IPS DF 6.9 (cell line): ENCODE measurements at regions not wholly inside any gene's neighbourhood (a gene's known extent, or its start where the extent isn't known, plus 50 kb on each side); places are given as distances from the start of the nearest gene placed in this dataset.

Experiments used
- DNase-seq: peaks from one replicate; pipeline ENCODE4 v3.0.0-alpha.2; 2013; ENCODE audit warnings: low read depth, low spot score
- H3K27ac ChIP-seq: one replicate; pipeline ENCODE4 v1.5.1; 2013; ENCODE audit warnings: low read length, control low read depth
- H3K27me3 ChIP-seq: 2 replicates; pipeline ENCODE4 v1.6.1; 2013; ENCODE audit warnings: mild to moderate bottlenecking, low read length; ENCODE audit not compliant: control insufficient read depth, insufficient read depth
- H3K36me3 ChIP-seq: 2 replicates; pipeline ENCODE4 v1.6.1; 2013; ENCODE audit warnings: low read length; ENCODE audit not compliant: control insufficient read depth, insufficient read depth
- H3K4me1 ChIP-seq: 2 replicates; pipeline ENCODE4 v1.6.1; 2013; ENCODE audit warnings: low read length; ENCODE audit not compliant: control insufficient read depth, insufficient read depth
- H3K4me3 ChIP-seq: 2 replicates; pipeline ENCODE4 v1.5.1; 2013; ENCODE audit warnings: mild to moderate bottlenecking, low read length
- H3K9me3 ChIP-seq: 2 replicates; pipeline ENCODE4 v1.6.1; 2013; ENCODE audit warnings: low read length, inconsistent platforms; ENCODE audit not compliant: control insufficient read depth, insufficient read depth
- WGBS: extraction: QIAGEN DNeasy Blood & Tissue Kit; methylation state at CpG from one replicate; pipeline ENCODE4 v1.1.7; 2013; ENCODE audit warnings: mixed read lengths, missing lambda C conversion rate; ENCODE audit not compliant: insufficient read length, insufficient coverage; 5-methylcytosine and 5-hydroxymethylcytosine counted together

DNA sequence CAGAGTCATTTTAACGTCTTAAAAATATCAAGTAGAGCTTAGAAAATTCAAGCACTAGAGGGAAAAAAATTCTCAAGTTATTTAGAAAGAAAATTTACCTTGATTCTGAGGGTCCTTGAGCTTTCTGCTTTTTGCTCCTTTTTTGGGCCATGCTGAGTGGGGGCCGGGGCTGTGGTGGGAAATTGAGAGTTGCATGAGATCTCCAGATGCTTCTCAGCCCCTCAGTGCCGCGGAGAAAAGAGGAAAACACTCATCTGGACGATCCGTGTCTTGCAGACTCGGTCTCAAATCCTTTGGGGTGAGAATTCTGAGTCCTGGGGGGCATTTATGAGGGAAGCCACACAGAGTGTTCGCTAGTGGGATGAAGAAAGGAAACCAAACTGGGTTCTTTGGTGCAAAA, 700.8 kb downstream of the TBC1D22A start:
- H3K4me3 ChIP-seq = no peak overlapping the region
- H3K36me3 ChIP-seq = no peaks in the 10 kb centered on the region
- no CpG with 5 or more reads among the region's 8 CpGs for WGBS
- H3K9me3 ChIP-seq = peaks cover 23% of the 10 kb centered on the region
- H3K27me3 ChIP-seq = no peaks in the 10 kb centered on the region
- DNase-seq = no peak
- H3K27ac ChIP-seq = no peak overlapping the region
- H3K4me1 ChIP-seq = no peaks in the 10 kb centered on the region

DNA sequence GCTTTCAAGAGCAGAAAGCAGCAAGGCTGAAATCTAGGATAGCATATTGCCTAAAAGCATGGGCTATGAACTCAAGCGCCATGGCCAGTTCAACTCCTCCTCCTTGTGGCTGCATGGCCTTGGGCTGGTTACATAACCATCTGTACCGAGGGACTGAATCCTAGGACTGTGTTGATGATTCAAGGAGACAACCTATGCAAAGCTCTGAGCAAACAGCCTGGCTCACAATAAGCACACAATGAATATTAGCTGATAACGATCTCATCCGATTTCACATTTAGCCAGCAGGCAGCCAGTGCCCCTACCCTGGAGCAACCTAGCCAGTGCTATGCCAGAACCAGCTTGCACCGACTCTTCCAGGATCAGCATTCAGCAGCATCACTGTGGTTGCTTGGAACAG, 698.4 kb downstream of the TBC1D22A start:
- no peaks in the 10 kb centered on the region for H3K27me3 ChIP-seq
- H3K36me3 ChIP-seq = no peaks in the 10 kb centered on the region
- DNase-seq = no peak
- H3K27ac ChIP-seq = no peak overlapping the region
- H3K9me3 ChIP-seq = peaks cover 34% of the 10 kb centered on the region
- WGBS = no CpG with 5 or more reads among the region's 5 CpGs
- no peaks in the 10 kb centered on the region for H3K4me1 ChIP-seq
- H3K4me3 ChIP-seq = no peak overlapping the region

- DNase-seq = no peak
- Histone ChIP-seq H3K27ac (no peak overlapping the region), H3K36me3 (no peaks in the 10 kb centered on the region), H3K4me3 (no peak overlapping the region), H3K27me3 (no peaks in the 10 kb centered on the region), H3K4me1 (no peaks in the 10 kb centered on the region), H3K9me3 (peaks cover 32% of the 10 kb centered on the region)
- WGBS = no CpG with 5 or more reads among the region's 3 CpGs
Measured at GRCh38 chr22:47460176-47460575, 697.7 kb downstream of the TBC1D22A start.

- H3K4me3 ChIP-seq = no peak overlapping the region
- H3K4me1 ChIP-seq = no peaks in the 10 kb centered on the region
- no CpG with 5 or more reads among the region's 8 CpGs for WGBS
- H3K36me3 ChIP-seq = no peaks in the 10 kb centered on the region
- no peak for DNase-seq
- H3K27ac ChIP-seq = no peak overlapping the region
- H3K9me3 ChIP-seq = peaks cover 26% of the 10 kb centered on the region
- no peaks in the 10 kb centered on the region for H3K27me3 ChIP-seq
Measured at GRCh38 chr22:47458348-47458747, 695.9 kb downstream of the TBC1D22A start.

- no peak overlapping the region for H3K27ac ChIP-seq
- H3K9me3 ChIP-seq = peaks cover 30% of the 10 kb centered on the region
- H3K4me3 ChIP-seq = no peak overlapping the region
- no peaks in the 10 kb centered on the region for H3K36me3 ChIP-seq
- no peaks in the 10 kb centered on the region for H3K4me1 ChIP-seq
- WGBS = no CpG with 5 or more reads among the region's 23 CpGs
- H3K27me3 ChIP-seq = no peaks in the 10 kb centered on the region
- DNase-seq = no peak
Measured at GRCh38 chr22:47457509-47458300, 695.3 kb downstream of the TBC1D22A start.

GRCh38 chr22:47457021-47457420, 694.6 kb downstream of the TBC1D22A start:
- no CpG with 5 or more reads among the region's 14 CpGs for WGBS
- no peaks in the 10 kb centered on the region for H3K36me3 ChIP-seq
- peaks cover 32% of the 10 kb centered on the region for H3K9me3 ChIP-seq
- no peak overlapping the region for H3K4me3 ChIP-seq
- no peaks in the 10 kb centered on the region for H3K27me3 ChIP-seq
- no peak overlapping the region for H3K27ac ChIP-seq
- DNase-seq = no peak
- no peaks in the 10 kb centered on the region for H3K4me1 ChIP-seq

DNA sequence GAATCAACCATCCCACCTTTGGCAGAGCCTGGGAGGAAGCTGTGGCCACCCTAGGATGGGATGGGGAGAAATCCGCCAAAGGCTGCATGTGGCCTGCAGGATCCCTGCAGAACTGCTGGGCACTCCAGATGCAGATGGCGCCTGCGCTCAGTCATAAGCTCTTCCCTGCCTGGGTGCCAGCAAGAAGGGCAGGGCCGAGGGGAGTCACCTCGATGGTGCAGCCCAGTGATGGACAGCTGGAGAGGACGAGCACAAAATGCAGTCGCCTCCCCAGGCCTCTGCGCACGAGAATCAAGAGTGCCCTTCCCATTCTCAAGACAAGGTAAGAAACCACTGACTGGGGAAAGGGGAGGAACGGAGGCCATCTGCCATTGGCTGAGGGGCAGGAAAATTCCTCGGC, 693.6 kb downstream of the TBC1D22A start:
- no peaks in the 10 kb centered on the region for H3K36me3 ChIP-seq
- WGBS = no CpG with 5 or more reads among the region's 11 CpGs
- no peak overlapping the region for H3K4me3 ChIP-seq
- no peaks in the 10 kb centered on the region for H3K27me3 ChIP-seq
- peaks cover 28% of the 10 kb centered on the region for H3K9me3 ChIP-seq
- H3K27ac ChIP-seq = no peak overlapping the region
- no peak for DNase-seq
- no peaks in the 10 kb centered on the region for H3K4me1 ChIP-seq

GRCh38 chr22:47453049-47453448, 690.6 kb downstream of the TBC1D22A start:
- Histone ChIP-seq H3K27ac (no peak overlapping the region), H3K4me3 (no peak overlapping the region), H3K27me3 (no peaks in the 10 kb centered on the region), H3K36me3 (no peaks in the 10 kb centered on the region), H3K9me3 (peaks cover 28% of the 10 kb centered on the region), H3K4me1 (no peaks in the 10 kb centered on the region)
- DNase-seq = no peak
- no CpG with 5 or more reads among the region's 6 CpGs for WGBS

- WGBS = no CpG with 5 or more reads among the region's 2 CpGs
- Histone ChIP-seq H3K27me3 (no peaks in the 10 kb centered on the region), H3K27ac (no peak overlapping the region), H3K4me3 (no peak overlapping the region), H3K9me3 (peaks cover 33% of the 10 kb centered on the region), H3K4me1 (no peaks in the 10 kb centered on the region), H3K36me3 (no peaks in the 10 kb centered on the region)
- no peak for DNase-seq
Measured at GRCh38 chr22:47452184-47452583, 689.7 kb downstream of the TBC1D22A start.

DNA sequence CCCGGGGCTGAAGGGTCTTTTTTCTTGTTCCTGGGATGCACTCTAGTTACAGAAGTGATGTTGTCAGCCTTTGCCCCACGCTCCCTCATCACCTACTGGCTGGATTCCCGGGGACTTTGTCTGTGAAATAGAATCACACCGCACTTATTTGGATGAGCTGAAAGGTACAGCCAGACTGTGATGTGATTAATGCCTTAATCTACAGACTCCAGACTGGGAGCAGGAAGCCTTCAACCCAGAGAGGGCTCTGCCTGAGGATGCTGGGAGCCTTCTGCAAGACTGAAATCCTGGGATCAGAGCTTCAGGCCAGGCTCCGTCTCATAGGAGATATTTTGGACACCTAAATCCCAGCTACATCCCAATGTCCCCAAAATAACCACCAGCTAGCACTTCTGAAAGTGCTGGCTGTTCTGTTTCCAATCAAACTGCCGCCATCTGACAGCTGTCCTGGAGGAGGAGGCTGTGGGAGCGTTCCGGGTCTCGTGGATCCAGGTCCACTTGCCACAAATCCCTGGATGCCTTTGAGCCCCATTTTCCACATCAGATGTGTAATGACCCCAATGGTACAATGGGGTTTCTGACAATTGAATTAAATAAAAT, 688.5 kb downstream of the TBC1D22A start:
- Histone ChIP-seq H3K27ac (no peak overlapping the region), H3K36me3 (no peaks in the 10 kb centered on the region), H3K27me3 (no peaks in the 10 kb centered on the region), H3K9me3 (peaks cover 32% of the 10 kb centered on the region), H3K4me1 (no peaks in the 10 kb centered on the region), H3K4me3 (no peak overlapping the region)
- no peak for DNase-seq
- WGBS = no CpG with 5 or more reads among the region's 9 CpGs
